ENCODE measurements at regions not wholly inside any gene's neighbourhood (a gene's known extent, or its start where the extent isn't known, plus 50 kb on each side); places are given as distances from the start of the nearest gene placed in this dataset.

GRCh38 chr4:19748519-19749479 is 502.9 kb upstream of the SLIT2 start:
- no peaks in the 10 kb centered on the region for H3K9me3 ChIP-seq (ENCODE audit: control insufficient read depth, low read length)
- 88 to 100% methylated on average over 1 to 3 of the region's 3 CpGs for WGBS, 2 experiments (ENCODE audit: insufficient coverage in 2 of 2)
- H3K36me3 ChIP-seq (ENCODE audit: control insufficient read depth, insufficient read depth, low read length), result no peaks in the 10 kb centered on the region
- peaks cover 10% of the 10 kb centered on the region for H3K4me1 ChIP-seq (ENCODE audit: control insufficient read depth, insufficient read depth, low read length, poor library complexity, severe bottlenecking)
- no peak overlapping the region for H3K4me3 ChIP-seq (ENCODE audit: extremely low read depth, insufficient read depth, low read length, poor library complexity, severe bottlenecking)
- no peak overlapping the region for H3K27ac ChIP-seq (ENCODE audit: low read depth, low read length, severe bottlenecking)

DNA sequence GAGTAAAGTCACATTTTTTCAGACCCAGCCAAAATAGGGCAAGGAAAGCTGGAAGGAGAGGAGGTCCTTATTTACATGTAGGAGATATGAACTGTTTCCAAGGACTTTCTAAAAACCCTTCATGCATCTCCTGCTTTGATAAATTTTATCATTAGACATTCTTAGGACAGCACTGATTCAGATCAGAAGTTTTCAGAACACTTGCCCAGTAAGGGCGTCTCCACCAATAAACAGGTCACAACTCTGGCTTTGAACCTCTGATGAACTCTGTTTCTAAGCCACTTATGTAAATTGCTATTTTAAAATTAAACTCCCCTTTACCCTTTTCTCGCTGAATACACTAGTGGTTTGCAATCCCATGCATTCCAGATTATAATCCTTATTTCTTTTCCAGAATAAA is 505.3 kb upstream of the SLIT2 start:
- Histone ChIP-seq H3K36me3 (ENCODE audit: control insufficient read depth, insufficient read depth, low read length) (no peaks in the 10 kb centered on the region), H3K27ac (ENCODE audit: low read depth, low read length, severe bottlenecking) (no peak overlapping the region)
- 100% methylated on average over 1 of the region's 2 CpGs; no CpG with 5 or more reads in 1 of the 2 experiments for WGBS, 2 experiments (ENCODE audit: insufficient coverage in 2 of 2)

GRCh38 chr4:19743115-19743638 is 508.5 kb upstream of the SLIT2 start:
- Histone ChIP-seq H3K4me3 (ENCODE audit: extremely low read depth, insufficient read depth, low read length, poor library complexity, severe bottlenecking) (no peak overlapping the region), H3K36me3 (ENCODE audit: control insufficient read depth, insufficient read depth, low read length) (no peaks in the 10 kb centered on the region), H3K9me3 (ENCODE audit: control insufficient read depth, low read length) (no peaks in the 10 kb centered on the region), H3K27ac (ENCODE audit: low read depth, low read length, severe bottlenecking) (no peak overlapping the region), H3K4me1 (ENCODE audit: control insufficient read depth, insufficient read depth, low read length, poor library complexity, severe bottlenecking) (peaks cover 12% of the 10 kb centered on the region)
- WGBS, 2 experiments (ENCODE audit: insufficient coverage in 2 of 2), result 100% methylated on average over 1 of the region's 2 CpGs

More for the DNA sequence above, 505.3 kb upstream of the SLIT2 start:
- Histone ChIP-seq H3K4me3 (ENCODE audit: extremely low read depth, insufficient read depth, low read length, poor library complexity, severe bottlenecking) (no peak overlapping the region), H3K4me1 (ENCODE audit: control insufficient read depth, insufficient read depth, low read length, poor library complexity, severe bottlenecking) (peaks cover 10% of the 10 kb centered on the region), H3K9me3 (ENCODE audit: control insufficient read depth, low read length) (no peaks in the 10 kb centered on the region)

DNA sequence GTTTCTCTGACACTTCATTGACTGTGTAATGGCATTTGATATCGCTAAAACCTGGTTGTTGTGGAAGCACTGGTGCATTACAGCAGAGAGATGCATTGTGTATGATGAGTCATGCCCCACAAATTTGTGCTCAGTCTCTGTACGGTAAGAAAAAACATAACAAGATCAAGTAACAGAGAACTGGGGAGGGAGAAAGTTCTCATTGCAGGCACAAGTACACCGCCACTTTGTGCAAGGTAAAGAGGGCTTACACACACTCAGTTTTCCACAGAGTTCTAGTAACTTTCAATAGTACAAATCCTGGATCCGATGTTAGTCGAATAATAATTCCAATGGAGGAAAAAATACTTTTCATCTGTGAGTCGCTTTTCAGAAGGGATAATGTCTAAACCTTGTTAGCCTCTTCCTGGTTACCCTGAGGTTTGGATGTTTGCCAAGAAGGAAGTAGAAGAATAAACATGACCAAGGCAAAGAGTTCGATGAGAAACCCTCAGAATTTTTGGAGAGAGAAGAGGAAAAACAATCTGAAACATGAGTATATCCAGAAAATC is 512.5 kb upstream of the SLIT2 start:
- H3K4me3 ChIP-seq (ENCODE audit: extremely low read depth, insufficient read depth, low read length, poor library complexity, severe bottlenecking), result no peak overlapping the region
- H3K27ac ChIP-seq (ENCODE audit: low read depth, low read length, severe bottlenecking), result peak overlapping the region; percentile 76
- H3K4me1 ChIP-seq (ENCODE audit: control insufficient read depth, insufficient read depth, low read length, poor library complexity, severe bottlenecking), result peaks cover 17% of the 10 kb centered on the region
- no peaks in the 10 kb centered on the region for H3K9me3 ChIP-seq (ENCODE audit: control insufficient read depth, low read length)
- 75 to 80% methylated on average over 2 to 3 of the region's 7 CpGs for WGBS, 2 experiments (ENCODE audit: insufficient coverage in 2 of 2)
- H3K36me3 ChIP-seq (ENCODE audit: control insufficient read depth, insufficient read depth, low read length), result no peaks in the 10 kb centered on the region

- H3K4me3 ChIP-seq (ENCODE audit: extremely low read depth, insufficient read depth, low read length, poor library complexity, severe bottlenecking), result no peak overlapping the region
- peaks cover 17% of the 10 kb centered on the region for H3K4me1 ChIP-seq (ENCODE audit: control insufficient read depth, insufficient read depth, low read length, poor library complexity, severe bottlenecking)
- H3K9me3 ChIP-seq (ENCODE audit: control insufficient read depth, low read length), result no peaks in the 10 kb centered on the region
- no CpG with 5 or more reads among the region's 1 CpG for WGBS, 2 experiments (ENCODE audit: insufficient coverage in 2 of 2)
- H3K36me3 ChIP-seq (ENCODE audit: control insufficient read depth, insufficient read depth, low read length), result no peaks in the 10 kb centered on the region
- no peak overlapping the region for H3K27ac ChIP-seq (ENCODE audit: low read depth, low read length, severe bottlenecking)
These were observed 514.5 kb upstream of the SLIT2 start for GRCh38 chr4:19736968-19737756.

- no peak overlapping the region for H3K4me3 ChIP-seq (ENCODE audit: extremely low read depth, insufficient read depth, low read length, poor library complexity, severe bottlenecking)
These were observed 516.7 kb upstream of the SLIT2 start for GRCh38 chr4:19735012-19735411.

GRCh38 chr4:19729886-19730651 is 521.6 kb upstream of the SLIT2 start:
- no peak overlapping the region for H3K4me3 ChIP-seq (ENCODE audit: extremely low read depth, insufficient read depth, low read length, poor library complexity, severe bottlenecking)
- 70 to 88% methylated on average over 3 to 4 of the region's 8 CpGs for WGBS, 2 experiments (ENCODE audit: insufficient coverage in 2 of 2)
- no peaks in the 10 kb centered on the region for H3K9me3 ChIP-seq (ENCODE audit: control insufficient read depth, low read length)
- H3K36me3 ChIP-seq (ENCODE audit: control insufficient read depth, insufficient read depth, low read length), result no peaks in the 10 kb centered on the region
- H3K27ac ChIP-seq (ENCODE audit: low read depth, low read length, severe bottlenecking), result peak overlapping the region; percentile 78
- H3K4me1 ChIP-seq (ENCODE audit: control insufficient read depth, insufficient read depth, low read length, poor library complexity, severe bottlenecking), result peaks cover 14% of the 10 kb centered on the region

More at GRCh38 chr4:19735012-19735411, 516.7 kb upstream of the SLIT2 start:
- H3K9me3 ChIP-seq (ENCODE audit: control insufficient read depth, low read length), result no peaks in the 10 kb centered on the region
- peaks cover 23% of the 10 kb centered on the region for H3K4me1 ChIP-seq (ENCODE audit: control insufficient read depth, insufficient read depth, low read length, poor library complexity, severe bottlenecking)
- H3K36me3 ChIP-seq (ENCODE audit: control insufficient read depth, insufficient read depth, low read length), result no peaks in the 10 kb centered on the region
- H3K27ac ChIP-seq (ENCODE audit: low read depth, low read length, severe bottlenecking), result no peak overlapping the region

GRCh38 chr4:19728773-19729172 is 522.9 kb upstream of the SLIT2 start:
- Histone ChIP-seq H3K4me1 (ENCODE audit: control insufficient read depth, insufficient read depth, low read length, poor library complexity, severe bottlenecking) (peaks cover 14% of the 10 kb centered on the region), H3K4me3 (ENCODE audit: extremely low read depth, insufficient read depth, low read length, poor library complexity, severe bottlenecking) (no peak overlapping the region), H3K36me3 (ENCODE audit: control insufficient read depth, insufficient read depth, low read length) (no peaks in the 10 kb centered on the region), H3K27ac (ENCODE audit: low read depth, low read length, severe bottlenecking) (no peak overlapping the region), H3K9me3 (ENCODE audit: control insufficient read depth, low read length) (no peaks in the 10 kb centered on the region)
- WGBS, 2 experiments (ENCODE audit: insufficient coverage in 2 of 2), result no CpG with 5 or more reads among the region's 1 CpG

GRCh38 chr4:19727141-19727540 is 524.6 kb upstream of the SLIT2 start:
- Histone ChIP-seq H3K9me3 (ENCODE audit: control insufficient read depth, low read length) (no peaks in the 10 kb centered on the region), H3K4me3 (ENCODE audit: extremely low read depth, insufficient read depth, low read length, poor library complexity, severe bottlenecking) (no peak overlapping the region), H3K4me1 (ENCODE audit: control insufficient read depth, insufficient read depth, low read length, poor library complexity, severe bottlenecking) (peaks cover 14% of the 10 kb centered on the region), H3K27ac (ENCODE audit: low read depth, low read length, severe bottlenecking) (no peak overlapping the region), H3K36me3 (ENCODE audit: control insufficient read depth, insufficient read depth, low read length) (no peaks in the 10 kb centered on the region)
- WGBS, 2 experiments (ENCODE audit: insufficient coverage in 2 of 2), result 92 to 100% methylated on average over 1 to 2 of the region's 8 CpGs

DNA sequence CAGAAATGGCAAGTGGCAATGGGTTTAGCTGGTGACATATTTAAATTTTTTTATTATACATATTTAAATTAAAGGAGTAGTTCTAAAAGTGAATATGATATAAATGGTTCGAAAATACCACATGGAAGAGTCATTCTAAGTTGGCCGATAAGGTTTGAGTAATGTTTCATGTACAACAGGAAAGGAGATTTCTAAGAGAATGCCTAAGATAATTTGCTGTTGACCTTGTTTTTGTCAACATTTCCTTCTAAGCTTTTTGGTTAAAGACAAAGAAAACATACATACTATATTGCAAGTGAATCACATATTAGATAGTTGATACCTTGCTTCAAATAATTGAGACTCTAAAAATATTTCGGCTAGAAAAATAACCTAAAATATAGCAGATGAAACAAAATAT is 526.6 kb upstream of the SLIT2 start:
- Histone ChIP-seq H3K27ac (ENCODE audit: low read depth, low read length, severe bottlenecking) (no peak overlapping the region), H3K9me3 (ENCODE audit: control insufficient read depth, low read length) (no peaks in the 10 kb centered on the region), H3K4me3 (ENCODE audit: extremely low read depth, insufficient read depth, low read length, poor library complexity, severe bottlenecking) (no peak overlapping the region), H3K4me1 (ENCODE audit: control insufficient read depth, insufficient read depth, low read length, poor library complexity, severe bottlenecking) (peaks cover 16% of the 10 kb centered on the region), H3K36me3 (ENCODE audit: control insufficient read depth, insufficient read depth, low read length) (no peaks in the 10 kb centered on the region)
- WGBS, 2 experiments (ENCODE audit: insufficient coverage in 2 of 2), result 93% methylated on average over 2 of the region's 3 CpGs
